AG04449 (cell line): ENCODE measurements at regions not wholly inside any gene's neighbourhood (a gene's known extent, or its start where the extent isn't known, plus 50 kb on each side); places are given as distances from the start of the nearest gene placed in this dataset.

ENCODE experiments used
- CTCF ChIA-PET: fragments of 350-600 bp; formaldehyde crosslinking; extraction: SDS; loops from one replicate; lab custom pipeline; 2021; ENCODE audit warnings: antibody characterized with exemption; lab: Yijun Ruan, JAX
- POLR2A ChIA-PET: fragments of 400-600, 350-600 bp; formaldehyde crosslinking; extraction: SDS; loops from one replicate; lab custom pipeline; 2020; ENCODE audit warnings: antibody characterized with exemption, inconsistent platforms; lab: Yijun Ruan, JAX
- DNase-seq: peaks from one replicate; pipeline ENCODE4 v3.0.0-alpha.2; 2010; ENCODE audit warnings: low read depth, low spot score
- H3K4me3 ChIP-seq: 2 replicates; pipeline ENCODE4 v1.5.1; 2011; ENCODE audit warnings: low read depth, mild to moderate bottlenecking, control low read depth, low read length
- TF ChIP-seq, protein P1 (sequence below): IDR thresholded peaks from one replicate; pipeline ENCODE4 v1.5.1; 2011; ENCODE audit warnings: mild to moderate bottlenecking, moderate library complexity, low read length, control low read depth, inconsistent platforms; ENCODE audit not compliant: insufficient read depth; ENCODE audit errors: missing control alignments

DNA sequence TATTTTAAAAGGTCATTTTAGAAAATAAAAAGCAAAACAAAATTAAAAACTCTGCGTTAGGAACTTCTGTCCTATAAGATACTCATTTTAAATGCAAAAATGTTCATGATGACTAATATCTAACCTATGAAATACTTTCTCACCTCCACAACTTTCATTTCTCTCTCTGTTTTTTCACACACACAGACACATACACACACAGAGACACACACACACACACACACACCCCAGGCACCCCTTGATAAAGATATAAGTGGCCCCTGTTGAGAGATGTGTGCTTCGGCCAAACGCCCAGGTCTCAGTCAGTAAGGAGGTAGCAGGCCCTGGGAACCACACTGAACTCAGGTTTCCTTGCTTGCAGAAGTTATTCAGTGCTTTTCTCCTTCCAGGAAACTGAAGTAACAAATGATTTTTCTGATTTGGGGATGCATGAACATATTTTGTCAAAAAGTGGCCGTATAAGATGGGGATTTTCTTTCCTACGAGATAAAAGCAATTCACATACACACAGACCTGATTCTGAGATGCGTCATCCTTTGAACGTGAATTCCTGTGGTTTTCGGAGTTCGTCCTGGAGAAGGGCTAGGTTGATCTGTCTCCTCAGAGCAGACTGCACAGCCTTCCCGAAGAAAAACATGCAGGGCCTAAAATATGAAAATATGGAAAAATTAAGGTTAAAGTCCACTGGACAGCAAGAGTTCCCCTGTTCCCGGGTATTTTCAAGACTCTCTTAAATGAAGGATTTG lies 306.8 kb upstream of the FOXQ1 start:
- CTCF ChIA-PET: no interaction called here

DNA sequence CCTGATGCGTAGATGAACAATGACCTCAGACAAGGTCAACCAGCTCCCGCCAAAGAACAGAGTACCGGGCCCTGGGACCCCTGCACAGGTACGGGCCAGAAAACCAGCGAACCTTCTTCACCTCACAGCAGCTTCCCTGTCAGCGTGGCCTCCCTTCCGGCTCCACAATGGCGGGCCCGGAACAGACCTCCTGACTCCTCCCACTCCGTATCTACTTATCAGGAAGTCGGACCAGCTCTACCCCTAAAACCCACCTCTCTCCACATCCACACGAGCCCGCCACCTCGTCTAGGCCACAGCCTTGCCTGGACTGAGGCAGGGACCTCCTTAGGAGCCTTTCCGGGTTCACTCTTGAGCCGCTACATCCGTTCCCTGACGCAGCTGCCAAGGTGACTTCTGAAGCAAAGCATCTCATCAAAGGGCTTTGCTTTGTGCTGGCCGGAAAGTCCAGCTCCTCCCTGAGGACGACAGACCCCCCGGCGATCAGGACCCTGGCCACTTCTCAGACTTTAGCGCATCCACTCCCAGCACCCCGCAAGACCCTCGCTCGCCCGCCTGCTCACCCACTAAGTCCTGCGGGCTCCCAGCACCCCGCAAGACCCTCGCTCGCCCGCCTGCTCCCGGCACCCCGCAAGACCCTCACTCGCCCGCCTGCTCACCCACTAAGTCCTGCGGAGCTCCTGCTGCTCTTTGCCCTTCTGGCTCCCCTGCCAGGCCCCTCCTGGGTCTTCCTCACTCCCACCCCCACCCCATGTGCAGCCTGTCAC lies 308.3 kb upstream of the FOXQ1 start:
- DNase-seq: no peak
- ChIA-PET POLR2A (no interaction called here), CTCF (no interaction called here)
- TF ChIP-seq, protein P1, sequence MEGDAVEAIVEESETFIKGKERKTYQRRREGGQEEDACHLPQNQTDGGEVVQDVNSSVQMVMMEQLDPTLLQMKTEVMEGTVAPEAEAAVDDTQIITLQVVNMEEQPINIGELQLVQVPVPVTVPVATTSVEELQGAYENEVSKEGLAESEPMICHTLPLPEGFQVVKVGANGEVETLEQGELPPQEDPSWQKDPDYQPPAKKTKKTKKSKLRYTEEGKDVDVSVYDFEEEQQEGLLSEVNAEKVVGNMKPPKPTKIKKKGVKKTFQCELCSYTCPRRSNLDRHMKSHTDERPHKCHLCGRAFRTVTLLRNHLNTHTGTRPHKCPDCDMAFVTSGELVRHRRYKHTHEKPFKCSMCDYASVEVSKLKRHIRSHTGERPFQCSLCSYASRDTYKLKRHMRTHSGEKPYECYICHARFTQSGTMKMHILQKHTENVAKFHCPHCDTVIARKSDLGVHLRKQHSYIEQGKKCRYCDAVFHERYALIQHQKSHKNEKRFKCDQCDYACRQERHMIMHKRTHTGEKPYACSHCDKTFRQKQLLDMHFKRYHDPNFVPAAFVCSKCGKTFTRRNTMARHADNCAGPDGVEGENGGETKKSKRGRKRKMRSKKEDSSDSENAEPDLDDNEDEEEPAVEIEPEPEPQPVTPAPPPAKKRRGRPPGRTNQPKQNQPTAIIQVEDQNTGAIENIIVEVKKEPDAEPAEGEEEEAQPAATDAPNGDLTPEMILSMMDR: no peak
- no peak overlapping the region for H3K4me3 ChIP-seq

More for the DNA sequence above, 306.8 kb upstream of the FOXQ1 start:
- TF ChIP-seq, protein P1: no peak
- H3K4me3 ChIP-seq: no peak overlapping the region
- POLR2A ChIA-PET: no interaction called here
- DNase-seq: no peak

DNA sequence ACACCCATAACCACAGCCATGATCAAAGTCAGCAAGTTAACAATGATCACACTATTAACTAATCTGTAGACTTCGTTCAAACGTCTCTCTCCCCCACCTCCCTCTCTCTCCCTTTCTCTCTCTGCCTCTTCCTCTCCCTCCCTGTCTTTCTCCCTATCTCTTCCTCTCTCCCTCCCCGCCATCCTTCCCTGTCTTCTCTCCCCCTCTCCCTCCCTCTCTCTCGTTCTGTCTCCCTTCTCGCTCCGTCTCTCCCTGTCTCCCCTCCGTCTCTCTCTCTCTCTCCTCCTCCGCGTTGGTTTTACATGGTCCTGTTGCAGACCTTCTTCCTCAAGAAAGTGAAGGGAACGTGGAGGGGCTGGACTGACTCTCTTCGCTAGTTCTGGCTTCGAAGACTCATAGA lies 308.9 kb upstream of the FOXQ1 start:
- no peak overlapping the region for H3K4me3 ChIP-seq
- TF ChIP-seq, protein P1: no peak
- CTCF ChIA-PET: no interaction called here
- POLR2A ChIA-PET: no interaction called here
- no peak for DNase-seq

DNA sequence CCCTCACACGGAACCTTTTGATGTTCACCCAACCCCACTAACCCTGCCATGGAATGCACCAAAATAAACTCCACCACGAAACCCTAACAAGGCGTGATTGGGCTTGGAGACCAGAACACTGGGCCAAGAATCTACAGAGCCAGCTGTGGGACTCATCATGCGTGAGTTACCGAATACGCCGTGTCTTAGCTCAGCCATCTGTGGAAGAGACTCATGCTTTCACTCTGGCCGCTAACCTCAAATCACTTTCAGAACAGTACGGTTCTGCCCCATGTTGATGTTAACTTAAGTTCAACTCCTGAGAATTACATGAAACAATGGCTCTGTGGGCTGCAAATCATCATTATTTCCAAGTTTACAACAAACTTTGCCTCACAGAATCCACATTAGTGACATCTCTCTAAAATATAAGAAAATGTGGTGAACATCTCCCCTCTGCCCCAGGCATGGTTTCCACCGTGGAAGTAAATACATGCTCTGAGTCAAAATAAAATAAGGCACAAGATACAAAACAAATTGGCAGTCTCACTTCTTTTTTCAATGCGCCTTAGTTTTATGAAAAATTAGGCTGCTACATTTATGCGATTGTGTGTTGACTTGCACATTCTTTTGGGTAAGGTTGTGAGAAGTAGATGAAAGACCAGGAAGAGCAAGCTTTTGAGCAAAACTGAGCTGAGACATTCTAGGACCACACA lies 308.9 kb upstream of the EXOC2 start:
- TF ChIP-seq, protein P1: no peak
- no peak for DNase-seq
- ChIA-PET CTCF (interaction anchor here (0.7 kb wide), 2 partner anchors 12 to 260 kb away, joined by 3 read pairs; no protein-coding TSS in a partner anchor), POLR2A (no interaction called here)
- no peak overlapping the region for H3K4me3 ChIP-seq

DNA sequence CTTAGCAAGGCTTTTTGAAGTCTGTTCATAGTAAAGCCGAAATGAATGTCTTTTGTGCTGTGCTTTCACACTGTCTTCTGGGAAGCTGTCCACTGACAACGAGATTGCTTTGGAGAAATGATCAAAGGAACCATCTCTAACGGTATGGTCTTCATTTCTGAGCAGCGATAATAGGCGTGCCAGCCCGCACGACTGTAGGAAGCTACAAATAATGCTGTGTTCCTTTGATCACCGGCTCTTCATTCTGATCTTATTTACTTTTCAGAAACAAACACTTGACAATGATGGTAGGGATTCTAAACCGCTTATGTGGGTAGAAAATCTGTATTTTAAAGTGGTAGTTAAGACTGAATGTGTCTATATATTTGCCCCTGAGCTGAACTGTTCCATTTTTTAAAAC lies 306.6 kb upstream of the EXOC2 start:
- no peak for DNase-seq
- POLR2A ChIA-PET: no interaction called here
- CTCF ChIA-PET: no interaction called here

More for the DNA sequence above, 306.6 kb upstream of the EXOC2 start:
- H3K4me3 ChIP-seq: no peak overlapping the region
- TF ChIP-seq, protein P1: no peak
